Heart left ventricle (tissue), 16 donors: ENCODE measurements at regions not wholly inside any gene's neighbourhood (a gene's known extent, or its start where the extent isn't known, plus 50 kb on each side); places are given as distances from the start of the nearest gene placed in this dataset.
A peak's percentile ranks its signal among the peaks of the same experiment; 100 is the strongest.
"Not testable (repeated sequence)": the region's sequence is repeated elsewhere in the genome, so short reads cannot be mapped to it uniquely, and the experiment has no call there.

Experiments
- ATAC-seq, 4 donors: fragments of 200-7000 bp; cut with Tn5 transposase; one replicate each; pipeline ENCODE4 v1.9.1; 2020 to 2022; ENCODE audit warnings: moderate library complexity in 4 of 4, mild to moderate bottlenecking in 3 of 4, moderate number of reproducible peaks in 1 of 4
- DNase-seq, 5 donors: peaks; one replicate each; pipeline ENCODE4 v3.0.0-alpha.2; 2020
- H3K27ac ChIP-seq, 12 donors: fragments of 200-600 bp; sonication (generic) in 4 of 12; one replicate each; pipeline versions ENCODE4 v1.5.0 to v1.8.0; 2016 to 2022; ENCODE audit warnings: mild to moderate bottlenecking in 2 of 12
- H3K27me3 ChIP-seq, 9 donors: fragments of 200-600 bp; sonication (generic) in 2 of 9; one replicate each; pipeline versions ENCODE4 v1.5.1 to v1.8.0; 2016 to 2022; ENCODE audit warnings: mild to moderate bottlenecking in 3 of 9
- H3K36me3 ChIP-seq, 9 donors: fragments of 200-600 bp; sonication (generic) in 2 of 9; one replicate each; pipeline versions ENCODE4 v1.5.0 to v1.8.0; 2018 to 2022; ENCODE audit warnings: mild to moderate bottlenecking in 2 of 9
- H3K4me1 ChIP-seq, 12 donors: fragments of 200-600 bp; sonication (generic) in 4 of 12; one replicate each; pipeline versions ENCODE4 v1.5.0 to v1.8.0; 2016 to 2022; ENCODE audit warnings: mild to moderate bottlenecking in 3 of 12
- H3K4me3 ChIP-seq, 12 donors: fragments of 200-600 bp; sonication (generic) in 4 of 12; one replicate each; pipeline versions ENCODE4 v1.5.0 to v1.8.0; 2017 to 2022; ENCODE audit warnings: mild to moderate bottlenecking in 9 of 12, moderate library complexity in 4 of 12
- H3K9me3 ChIP-seq, 12 donors: fragments of 200-600 bp; sonication (generic) in 4 of 12; one replicate each; pipeline versions ENCODE4 v1.5.0 to v1.8.0; 2016 to 2022; ENCODE audit warnings: mild to moderate bottlenecking in 1 of 12
- CTCF ChIP-seq, 12 donors: fragments of 200-600 bp; sonication (generic) in 4 of 12; IDR thresholded peaks; one replicate each; pipeline versions ENCODE4 v1.5.0 to v1.8.0; 2018 to 2022; ENCODE audit warnings: antibody characterized with exemption in 12 of 12, mild to moderate bottlenecking in 5 of 12
- WGBS, 4 donors: extraction: QIAGEN DNeasy Blood & Tissue Kit in 2 of 4; methylation state at CpG; one replicate each; pipeline versions ENCODE4 v1.1.5 to v1.1.7; 2013 to 2018; 5-methylcytosine and 5-hydroxymethylcytosine counted together
- intact Hi-C, 10 donors: fragments of 100-400 bp; cut with DNase I; formaldehyde crosslinking; loops; one replicate each; pipeline versions ENCODE4 v1.11.1 to v1.14.2; 2022
- donor health status: ischemic (EF 13 %, LVEDD 7.1; RV severe dilation, severe dysfunction).
- donor health status: healthy with polysubstance abuse.
- donor health status: DM: no; HTN: yes; CAD: no.
- donor health status: DM: no; HTN: no; CAD: no.
- donor health status: ischemic (EF 25% LVEDD 6.9; RV normal size, moderate dysfunction).
- donor health status: ischemic (EF 25% LVEDD 5.7; RV mildly dilated, moderate dysfunction).
- donor health status: healthy.
- donor health status: DM: yes; HTN: yes; CAD: no.
- donor health status: ischemic (EF 35%, LVEDD 5.7; RV mildly dilated, moderate dysfunction).
- donor health status: nonischemic (EF 11% LVEDD 7.7; RV severe dilation, severe dysfunction).
- donor health status: DM: yes; HTN: yes; CAD: no.
- donor health status: PGD.
- donor health status: ischemic (EF 29% LVEDD 5.4; RV normal size, mild dysfunction).
- donor health status: nonischemic (EF 23%, LVEDD 6.1; RV moderate dilation, normal function).

GRCh38 chr10:42234506-42234905, 403.9 kb downstream of the ZNF33B start:
- H3K4me3 ChIP-seq, H3K27ac ChIP-seq, ATAC-seq, H3K4me1 ChIP-seq, H3K27me3 ChIP-seq, H3K9me3 ChIP-seq, intact Hi-C loops, H3K36me3 ChIP-seq: not testable (repeated sequence)
- 68 to 79% (median 77%) methylated on average over 3 to 5 of the region's 5 CpGs for WGBS, 4 donors
- peak in 1 of 5 donors; percentile 44 for DNase-seq

- H3K9me3 ChIP-seq, H3K36me3 ChIP-seq, H3K27ac ChIP-seq, H3K27me3 ChIP-seq, intact Hi-C loops, ATAC-seq, H3K4me3 ChIP-seq, DNase-seq, H3K4me1 ChIP-seq: not testable (repeated sequence)
- 78 to 82% (median 80%) methylated on average over 1 to 8 of the region's 8 CpGs for WGBS, 4 donors
Observed at GRCh38 chr10:42233461-42234206, 404.7 kb downstream of the ZNF33B start.

GRCh38 chr10:42232955-42233354, 405.4 kb downstream of the ZNF33B start:
- ATAC-seq, H3K9me3 ChIP-seq, H3K27ac ChIP-seq, H3K27me3 ChIP-seq, DNase-seq, H3K36me3 ChIP-seq, H3K4me3 ChIP-seq, intact Hi-C loops, H3K4me1 ChIP-seq: not testable (repeated sequence)
- WGBS, 4 donors, result 67 to 83% (median 74%) methylated on average over 1 of the region's 1 CpG; no CpG with 5 or more reads in 1 of the 4 donors

- H3K36me3 ChIP-seq, H3K4me3 ChIP-seq: not testable (repeated sequence)
- WGBS, 4 donors, result 43 to 65% (median 60%) methylated on average over 2 to 4 of the region's 4 CpGs
Observed at GRCh38 chr10:42230812-42231211, 407.6 kb downstream of the ZNF33B start.

GRCh38 chr10:42230115-42230514, 408.3 kb downstream of the ZNF33B start:
- H3K27ac ChIP-seq, H3K36me3 ChIP-seq, intact Hi-C loops, H3K4me3 ChIP-seq, H3K27me3 ChIP-seq, ATAC-seq, DNase-seq, H3K4me1 ChIP-seq, H3K9me3 ChIP-seq: not testable (repeated sequence)
- 48 to 79% (median 58%) methylated on average over 1 to 2 of the region's 2 CpGs for WGBS, 4 donors

More at GRCh38 chr10:42230812-42231211, 407.6 kb downstream of the ZNF33B start:
- peak in 1 of 5 donors; percentile 67 for DNase-seq
- intact Hi-C loops, H3K9me3 ChIP-seq, H3K27ac ChIP-seq, H3K27me3 ChIP-seq, ATAC-seq, H3K4me1 ChIP-seq: not testable (repeated sequence)

- H3K27ac ChIP-seq, H3K4me3 ChIP-seq, intact Hi-C loops, H3K9me3 ChIP-seq, H3K4me1 ChIP-seq, ATAC-seq, H3K36me3 ChIP-seq, H3K27me3 ChIP-seq, DNase-seq: not testable (repeated sequence)
Observed at GRCh38 chr10:42227859-42228258, 410.5 kb downstream of the ZNF33B start.

- WGBS, 4 donors, result 44 to 63% (median 54%) methylated on average over 3 of the region's 3 CpGs
- ATAC-seq, H3K36me3 ChIP-seq, H3K9me3 ChIP-seq, intact Hi-C loops, DNase-seq, H3K27ac ChIP-seq, H3K4me3 ChIP-seq, H3K4me1 ChIP-seq: not testable (repeated sequence)
- peaks cover 0 to 14% (median 0%) of the 10 kb centered on the region in 9 donors for H3K27me3 ChIP-seq
Observed at GRCh38 chr10:42193588-42193987, 444.8 kb downstream of the ZNF33B start.

- H3K27me3 ChIP-seq, result peaks cover 0 to 20% (median 0%) of the 10 kb centered on the region in 9 donors
- DNase-seq, intact Hi-C loops, H3K4me3 ChIP-seq, ATAC-seq, H3K27ac ChIP-seq, H3K4me1 ChIP-seq, H3K36me3 ChIP-seq, H3K9me3 ChIP-seq: not testable (repeated sequence)
- TF ChIP-seq CTCF (IDR thresholded peaks at IDR 0.05), result peak; percentile 40 to 66 (median 50)
- 1 to 6% (median 4%) methylated on average over 4 of the region's 4 CpGs for WGBS, 4 donors
Observed at GRCh38 chr10:42192450-42192849, 445.9 kb downstream of the ZNF33B start.

- H3K36me3 ChIP-seq, ATAC-seq, intact Hi-C loops, H3K4me3 ChIP-seq, H3K4me1 ChIP-seq, DNase-seq, H3K27ac ChIP-seq, H3K9me3 ChIP-seq: not testable (repeated sequence)
- H3K27me3 ChIP-seq, result peaks cover 0 to 16% (median 0%) of the 10 kb centered on the region in 9 donors
- WGBS, 4 donors, result 63 to 90% (median 67%) methylated on average over 4 to 6 of the region's 6 CpGs
Observed at GRCh38 chr10:42187501-42188195, 450.7 kb downstream of the ZNF33B start.
